ENCODE measurements at regions not wholly inside any gene's neighbourhood (a gene's known extent, or its start where the extent isn't known, plus 50 kb on each side); places are given as distances from the start of the nearest gene placed in this dataset.

DNA sequence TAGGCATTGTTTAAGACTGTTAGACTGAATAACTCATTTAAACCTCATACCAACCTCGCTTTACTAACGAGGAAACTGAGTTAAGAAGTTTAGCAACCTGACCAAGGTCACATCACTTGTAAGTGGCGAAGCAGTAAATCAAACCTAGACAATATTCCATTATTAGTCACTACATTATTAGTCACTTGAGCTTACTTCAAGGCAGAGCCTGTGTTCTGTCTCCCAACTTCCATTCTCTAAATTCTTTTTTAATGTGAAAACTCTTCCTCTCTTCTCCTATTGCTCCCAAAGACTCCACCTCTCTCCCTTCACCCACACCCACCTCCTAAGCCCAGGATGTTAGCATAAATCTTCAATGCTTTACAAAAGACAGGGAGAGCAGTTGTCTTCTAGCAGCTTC is 156.5 kb downstream of the ARL6IP6 start:
- DNase-seq (ENCODE audit: low spot score): no peak
- TF ChIP-seq, protein P1, sequence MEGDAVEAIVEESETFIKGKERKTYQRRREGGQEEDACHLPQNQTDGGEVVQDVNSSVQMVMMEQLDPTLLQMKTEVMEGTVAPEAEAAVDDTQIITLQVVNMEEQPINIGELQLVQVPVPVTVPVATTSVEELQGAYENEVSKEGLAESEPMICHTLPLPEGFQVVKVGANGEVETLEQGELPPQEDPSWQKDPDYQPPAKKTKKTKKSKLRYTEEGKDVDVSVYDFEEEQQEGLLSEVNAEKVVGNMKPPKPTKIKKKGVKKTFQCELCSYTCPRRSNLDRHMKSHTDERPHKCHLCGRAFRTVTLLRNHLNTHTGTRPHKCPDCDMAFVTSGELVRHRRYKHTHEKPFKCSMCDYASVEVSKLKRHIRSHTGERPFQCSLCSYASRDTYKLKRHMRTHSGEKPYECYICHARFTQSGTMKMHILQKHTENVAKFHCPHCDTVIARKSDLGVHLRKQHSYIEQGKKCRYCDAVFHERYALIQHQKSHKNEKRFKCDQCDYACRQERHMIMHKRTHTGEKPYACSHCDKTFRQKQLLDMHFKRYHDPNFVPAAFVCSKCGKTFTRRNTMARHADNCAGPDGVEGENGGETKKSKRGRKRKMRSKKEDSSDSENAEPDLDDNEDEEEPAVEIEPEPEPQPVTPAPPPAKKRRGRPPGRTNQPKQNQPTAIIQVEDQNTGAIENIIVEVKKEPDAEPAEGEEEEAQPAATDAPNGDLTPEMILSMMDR (IDR thresholded peaks at IDR 0.05; ENCODE audit: extremely low read depth, insufficient read depth, missing control alignments): no peak
- in situ Hi-C loops (cut with MboI; ENCODE audit: low pct_unique_long_range_greater_than_20kb, low sequenced_read_pairs, unreplicated experiment): no loop called here

DNA sequence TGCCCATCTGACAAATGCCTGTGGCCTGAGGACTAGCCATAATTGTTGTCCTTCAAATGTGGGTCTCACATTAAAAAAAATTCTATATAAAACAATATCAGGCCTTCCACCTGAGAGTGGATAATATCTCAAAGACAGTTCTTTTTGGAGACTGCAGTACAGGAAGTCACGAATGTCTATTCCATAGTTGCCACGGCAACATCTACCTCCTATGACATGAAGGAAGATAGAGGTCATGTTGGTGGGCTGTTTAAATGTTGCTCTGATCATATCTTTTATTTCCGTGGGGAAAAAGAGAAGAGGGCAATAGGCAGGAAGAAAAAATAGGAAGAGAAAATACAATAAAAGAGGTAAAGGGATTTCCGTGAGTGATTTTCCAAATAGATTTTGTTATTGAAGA is 151.8 kb downstream of the ARL6IP6 start:
- TF ChIP-seq, protein P1 (IDR thresholded peaks at IDR 0.05; ENCODE audit: extremely low read depth, insufficient read depth, missing control alignments): no peak
- in situ Hi-C loops (cut with MboI; ENCODE audit: low pct_unique_long_range_greater_than_20kb, low sequenced_read_pairs, unreplicated experiment): no loop called here
- DNase-seq (ENCODE audit: low spot score): no peak

DNA sequence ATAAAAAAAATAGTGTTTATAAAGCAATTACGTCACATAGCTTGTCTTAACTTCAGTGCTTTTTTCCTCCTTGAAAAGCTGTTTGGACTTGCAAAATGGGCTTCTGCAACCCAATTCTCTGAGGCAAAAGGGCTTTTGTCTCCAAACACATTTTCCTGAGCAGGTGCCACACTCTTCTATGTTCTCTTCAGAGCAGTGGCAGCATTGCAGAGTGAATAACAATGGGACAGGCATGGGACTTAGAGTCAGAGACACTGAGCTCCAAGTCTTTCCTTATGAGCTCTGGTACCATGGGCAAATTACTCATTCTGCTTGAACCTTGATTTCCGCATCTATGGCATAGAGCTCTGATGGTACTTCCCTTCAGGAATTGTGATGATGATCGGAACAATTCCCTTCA is 149.0 kb downstream of the ARL6IP6 start:
- no peak for DNase-seq (ENCODE audit: low spot score)
- TF ChIP-seq, protein P1 (IDR thresholded peaks at IDR 0.05; ENCODE audit: extremely low read depth, insufficient read depth, missing control alignments): no peak
- in situ Hi-C loops (cut with MboI; ENCODE audit: low pct_unique_long_range_greater_than_20kb, low sequenced_read_pairs, unreplicated experiment): no loop called here

DNA sequence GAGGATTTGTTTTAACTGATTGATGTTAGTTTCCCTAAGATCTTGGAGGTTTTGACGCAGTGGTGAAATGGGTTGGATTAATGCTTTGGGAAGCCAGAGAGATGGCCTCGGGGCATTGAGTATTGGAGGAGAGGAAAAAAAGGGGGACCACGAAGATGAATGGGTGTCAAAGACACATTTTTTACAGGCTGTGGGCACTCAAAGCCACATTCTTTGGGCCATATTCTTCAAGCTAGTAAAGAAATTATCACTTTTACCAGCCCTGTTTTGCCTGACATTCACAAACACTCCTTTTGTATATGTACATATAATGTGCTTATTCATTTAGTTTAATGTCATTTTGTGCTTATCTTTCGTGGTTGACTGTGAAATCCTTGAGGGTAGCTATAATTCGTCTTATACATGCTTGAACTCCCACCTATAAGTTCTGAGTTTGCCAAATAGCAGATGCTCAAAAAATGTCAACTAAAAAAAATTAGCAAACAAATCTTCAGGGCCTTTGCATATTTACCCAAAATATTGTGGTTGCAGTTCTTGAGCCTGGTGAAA is 146.3 kb downstream of the ARL6IP6 start:
- no peak for DNase-seq (ENCODE audit: low spot score)
- in situ Hi-C loops (cut with MboI; ENCODE audit: low pct_unique_long_range_greater_than_20kb, low sequenced_read_pairs, unreplicated experiment): no loop called here
- TF ChIP-seq, protein P1 (IDR thresholded peaks at IDR 0.05; ENCODE audit: extremely low read depth, insufficient read depth, missing control alignments): no peak

DNA sequence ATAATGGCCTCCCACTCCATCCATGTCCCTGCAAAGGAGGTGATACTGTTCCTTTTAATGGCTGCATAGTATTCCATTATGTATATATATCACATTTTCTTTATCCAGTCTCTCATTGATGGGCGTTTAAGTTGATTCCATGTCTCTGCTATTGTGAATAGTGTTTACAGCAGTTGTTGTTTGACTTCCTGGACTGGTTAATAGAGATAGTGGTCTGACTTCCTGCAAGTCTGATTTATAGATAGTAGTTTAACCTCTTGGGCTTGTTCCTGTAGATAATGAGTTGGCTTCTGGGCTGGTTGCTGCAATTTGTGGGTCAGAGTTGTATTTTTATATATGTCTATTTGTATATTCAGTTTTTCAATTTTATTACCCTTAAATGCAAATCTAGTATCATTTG is 145.4 kb downstream of the ARL6IP6 start:
- TF ChIP-seq, protein P1 (IDR thresholded peaks at IDR 0.05; ENCODE audit: extremely low read depth, insufficient read depth, missing control alignments): no peak
- DNase-seq (ENCODE audit: low spot score): no peak
- in situ Hi-C loops (cut with MboI; ENCODE audit: low pct_unique_long_range_greater_than_20kb, low sequenced_read_pairs, unreplicated experiment): no loop called here

DNA sequence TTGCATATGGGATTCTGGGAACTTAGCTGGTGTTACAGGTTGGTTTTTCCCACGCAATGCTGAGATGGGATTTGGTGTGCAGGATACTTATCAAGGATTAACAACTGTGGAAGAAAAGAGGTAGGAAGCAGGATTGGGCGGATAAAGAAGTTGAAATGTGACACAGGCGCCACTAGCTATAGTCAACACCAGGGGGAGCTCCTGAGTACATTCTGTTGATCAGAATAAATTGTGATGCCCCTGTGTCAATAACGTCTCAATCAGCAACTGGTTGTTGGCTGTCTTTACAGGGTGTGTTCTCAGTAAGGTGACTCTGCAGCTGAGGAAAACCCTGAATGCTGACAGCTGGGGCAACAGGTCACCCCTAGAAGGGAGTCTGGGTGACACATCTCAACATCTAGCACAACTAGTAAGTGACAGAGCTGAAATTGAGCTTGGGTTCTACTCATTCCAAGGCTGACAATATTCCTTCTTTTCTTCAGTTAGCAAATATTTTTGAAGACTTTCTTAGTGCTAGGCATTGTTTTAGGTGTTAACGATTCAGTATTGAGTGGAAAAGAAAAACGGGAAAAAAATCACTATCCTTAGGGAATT is 143.0 kb downstream of the ARL6IP6 start:
- TF ChIP-seq, protein P1 (IDR thresholded peaks at IDR 0.05; ENCODE audit: extremely low read depth, insufficient read depth, missing control alignments): peak; percentile 60
- in situ Hi-C loops (cut with MboI; ENCODE audit: low pct_unique_long_range_greater_than_20kb, low sequenced_read_pairs, unreplicated experiment): no loop called here
- DNase-seq (ENCODE audit: low spot score): peak; percentile 25

All from GM13977 (cell line).